ENCODE measurements at regions not wholly inside any gene's neighbourhood (a gene's known extent, or its start where the extent isn't known, plus 50 kb on each side); places are given as distances from the start of the nearest gene placed in this dataset.

GRCh38 chr3:88758676-88759075 is 348.7 kb upstream of the EPHA3 start:
- H3K4me2 ChIP-seq (ENCODE audit: control insufficient read depth, insufficient read depth), result no peak overlapping the region
- CTCF ChIA-PET, result no interaction called here
- in situ Hi-C loops (cut with MboI), result no loop called here
- POLR2A ChIA-PET, result no interaction called here
- no peak overlapping the region for H3K27ac ChIP-seq (ENCODE audit: control insufficient read depth, insufficient read depth)
- no peak for ATAC-seq
- no TSS peak for BruUV-seq (replicated peaks)
- RAD21 ChIA-PET (ENCODE audit: unreplicated experiment), result no interaction called here
- DNase-seq (ENCODE audit: low read depth, low spot score), result no peak
- no peaks in the 10 kb centered on the region for H3K4me1 ChIP-seq (ENCODE audit: control insufficient read depth, insufficient read depth, low read length)
- intact Hi-C loops (cut with micrococcal nuclease; ENCODE audit: unreplicated experiment), result no loop called here
- H4K20me1 ChIP-seq (ENCODE audit: control insufficient read depth, insufficient read depth), result no peaks in the 10 kb centered on the region
- FAIRE-seq, result no peak
- H3K4me3 ChIP-seq, result no peak overlapping the region
- SMC1A ChIA-PET (ENCODE audit: uncharacterized antibody, unreplicated experiment), result no interaction called here
- H3K79me2 ChIP-seq (ENCODE audit: control insufficient read depth, insufficient read depth, low read length), result no peaks in the 10 kb centered on the region
- 0% methylated on average over 1 of the region's 1 CpG for WGBS (ENCODE audit: insufficient coverage, insufficient replicate concordance, low lambda C conversion rate, missing lambda C conversion rate)
- H3K27me3 ChIP-seq (replicated peaks in 1 of 2; ENCODE audit: control insufficient read depth in 2 of 2, insufficient read depth in 2 of 2, low read length in 1 of 2), result no peaks in the 10 kb centered on the region
- no peaks in the 10 kb centered on the region for H3K9me3 ChIP-seq (replicated peaks; ENCODE audit: control insufficient read depth, insufficient read depth, low read length)
- no peaks in the 10 kb centered on the region for H3K36me3 ChIP-seq (ENCODE audit: control insufficient read depth in 2 of 2, insufficient read depth in 2 of 2, low read length in 1 of 2)
- H2AFZ ChIP-seq (ENCODE audit: control insufficient read depth, low read depth, low read length), result no peak overlapping the region
- TF ChIP-seq DPF2 (IDR thresholded peaks at IDR 0.05), result no peak
- TF ChIP-seq GATAD2B (conservative IDR thresholded peaks at IDR 0.05; ENCODE audit: low read depth), result no peak
- no peak for TF ChIP-seq ZZZ3 (IDR thresholded peaks at IDR 0.05; ENCODE audit: control insufficient read depth, insufficient read length, low read depth)
- no peak for TF ChIP-seq HCFC1 (IDR thresholded peaks at IDR 0.05; ENCODE audit: low read length)
- no peak for TF ChIP-seq EED (IDR thresholded peaks at IDR 0.05; ENCODE audit: low read depth)
- no peak for TF ChIP-seq CTCF (IDR thresholded peaks at IDR 0.05 in 2 of 3, conservative IDR thresholded peaks at IDR 0.05 in 1 of 3; ENCODE audit: control insufficient read depth in 2 of 3, extremely low read depth in 1 of 3, insufficient read depth in 1 of 3, low read depth in 3 of 3, low read length in 3 of 3)
- no peak for TF ChIP-seq PBX3 (IDR thresholded peaks at IDR 0.05; ENCODE audit: insufficient replicate concordance, low read depth, low read length)
- no peak for TF ChIP-seq ZSCAN29 (IDR thresholded peaks at IDR 0.05)
- no peak for TF ChIP-seq POLR2AphosphoS2 (IDR thresholded peaks at IDR 0.05; ENCODE audit: low read depth, low read length)
- no peak for TF ChIP-seq E2F4 (IDR thresholded peaks at IDR 0.05; ENCODE audit: low read depth, low read length)
- TF ChIP-seq ZNF207 (IDR thresholded peaks at IDR 0.05; ENCODE audit: borderline replicate concordance), result no peak
- TF ChIP-seq IKZF2 (IDR thresholded peaks at IDR 0.05), result no peak
- TF ChIP-seq SREBF2 (IDR thresholded peaks at IDR 0.05; ENCODE audit: low read length), result no peak
- TF ChIP-seq CBFB (IDR thresholded peaks at IDR 0.05; ENCODE audit: low read depth), result no peak
- TF ChIP-seq EGR1 (IDR thresholded peaks at IDR 0.05; ENCODE audit: borderline replicate concordance in 1 of 2, low read depth in 2 of 2, low read length in 2 of 2), result no peak
- TF ChIP-seq LARP7 (IDR thresholded peaks at IDR 0.05), result no peak
- no peak for TF ChIP-seq EP300 (IDR thresholded peaks at IDR 0.05; ENCODE audit: borderline replicate concordance in 1 of 2, control insufficient read depth in 1 of 2, low read depth in 2 of 2, low read length in 2 of 2)
- TF ChIP-seq PKNOX1 (IDR thresholded peaks at IDR 0.05), result no peak
- H3K9ac ChIP-seq (ENCODE audit: control insufficient read depth, insufficient read depth, low read length), result no peak overlapping the region

Measured in GM12878 (cell line).